Kidney glomerular epithelial cell (primary cell): ENCODE measurements at regions not wholly inside any gene's neighbourhood (a gene's known extent, or its start where the extent isn't known, plus 50 kb on each side); places are given as distances from the start of the nearest gene placed in this dataset.

Experiments
- DNase-seq: peaks from one replicate; lab custom pipeline; 2025; lab: John Stamatoyannopoulos, UW

DNA sequence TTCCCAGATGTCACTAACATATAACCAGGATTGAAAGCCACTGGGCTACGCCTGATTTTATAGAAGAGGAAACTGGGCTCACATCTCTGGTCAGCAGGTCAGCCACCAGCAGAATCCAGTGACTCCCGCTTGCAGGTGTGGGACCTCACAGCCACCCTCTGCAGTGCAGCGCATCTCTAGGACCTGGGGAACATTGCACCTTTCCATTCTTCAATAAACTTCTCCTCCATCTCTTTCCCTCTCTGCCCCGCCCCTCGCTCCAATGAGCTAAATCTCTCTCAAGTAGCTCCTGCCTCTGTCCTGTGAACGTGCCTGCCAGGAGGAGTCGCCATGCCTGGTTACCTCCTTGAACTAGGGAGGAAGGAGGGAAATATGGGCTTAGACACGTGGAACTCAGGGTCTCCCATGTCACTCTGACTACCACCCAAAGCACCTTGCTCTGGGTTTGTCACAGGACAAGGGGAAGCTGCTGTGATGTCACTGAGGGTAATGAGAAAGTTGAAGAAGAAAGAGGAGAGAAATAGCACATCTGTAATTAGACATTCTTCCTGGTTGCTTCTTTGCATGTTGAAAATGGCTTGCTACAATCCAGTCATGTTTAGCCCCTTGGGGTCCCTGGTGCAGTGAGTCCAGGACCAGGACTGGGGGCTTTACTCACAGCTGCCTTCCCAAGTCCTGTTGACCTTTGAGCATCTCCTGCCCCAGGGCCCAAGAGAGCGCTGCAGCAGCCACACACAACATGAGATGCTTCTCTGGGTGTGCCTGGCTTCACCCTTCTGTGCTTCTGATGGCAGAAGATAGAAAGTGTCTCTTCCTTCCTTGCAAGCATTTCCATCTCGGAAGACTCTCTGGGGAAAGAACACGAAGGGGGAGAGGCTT is 469.4 kb downstream of the PREX1 start:
- DNase-seq: no peak

DNA sequence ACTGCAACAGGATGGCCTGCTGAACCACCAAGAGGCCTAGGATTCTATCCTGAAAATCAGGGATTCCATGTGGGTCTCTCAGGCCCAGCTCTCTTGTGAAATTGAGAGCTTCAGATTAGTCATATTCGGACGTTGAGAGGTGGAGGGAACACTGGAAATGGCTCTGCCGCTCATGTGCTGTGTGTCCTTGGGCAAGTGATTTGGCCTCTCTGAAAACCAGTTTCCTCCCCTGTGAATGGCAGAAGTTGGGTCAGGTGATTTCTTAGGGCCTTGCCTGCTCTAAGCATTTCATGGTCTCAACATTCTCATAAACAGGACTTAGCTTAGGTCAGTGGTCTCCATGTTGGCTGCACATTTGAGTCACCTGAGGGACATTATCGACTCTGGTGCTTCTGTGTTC is 470.1 kb downstream of the PREX1 start:
- DNase-seq: no peak

DNA sequence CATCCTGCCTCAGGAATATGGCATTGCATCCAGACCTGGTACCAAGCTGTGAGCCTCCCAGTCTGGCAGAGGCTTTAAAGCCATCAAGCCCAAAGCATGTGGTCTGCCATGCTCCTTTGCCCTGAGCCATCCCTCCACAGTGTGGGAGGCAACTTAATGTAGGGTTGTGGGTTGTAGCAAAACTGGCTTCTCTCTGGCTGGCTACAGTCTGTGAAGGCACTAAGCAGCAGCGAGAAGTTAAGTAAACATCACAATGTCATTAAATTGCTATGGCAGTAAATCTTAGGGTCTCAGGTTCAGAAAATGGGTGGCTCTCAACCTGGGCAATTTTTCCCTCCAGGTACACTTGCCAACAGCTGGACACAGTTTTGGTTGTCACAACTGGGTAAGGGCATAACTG is 472.9 kb downstream of the PREX1 start:
- no peak for DNase-seq

DNA sequence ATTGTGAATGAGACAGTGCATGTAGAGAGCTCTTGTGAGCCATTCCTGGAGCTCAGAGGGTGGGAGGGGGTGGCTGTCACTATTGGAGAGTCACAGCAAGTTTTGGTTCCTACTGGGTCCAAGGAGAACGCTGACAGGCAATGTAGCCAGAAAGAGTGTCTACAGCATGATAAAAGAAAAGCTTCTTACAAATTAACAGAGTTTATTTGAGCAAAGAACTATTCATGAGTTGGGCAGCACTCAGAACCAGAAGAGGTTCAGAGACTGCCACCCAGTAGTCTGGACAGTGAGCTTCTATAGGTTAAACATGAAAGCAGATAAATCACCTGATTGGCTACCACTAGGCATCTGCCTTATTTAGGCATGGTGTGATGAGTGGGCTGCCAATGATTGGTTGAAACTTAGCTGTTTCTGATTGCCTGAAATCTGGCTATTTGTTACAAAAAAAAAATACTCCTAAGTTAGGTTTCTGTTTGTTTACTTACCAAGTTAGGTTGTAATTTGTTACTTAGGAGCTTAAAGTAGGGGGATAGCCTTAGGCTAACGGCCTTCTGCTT is 473.4 kb downstream of the PREX1 start:
- DNase-seq: no peak

DNA sequence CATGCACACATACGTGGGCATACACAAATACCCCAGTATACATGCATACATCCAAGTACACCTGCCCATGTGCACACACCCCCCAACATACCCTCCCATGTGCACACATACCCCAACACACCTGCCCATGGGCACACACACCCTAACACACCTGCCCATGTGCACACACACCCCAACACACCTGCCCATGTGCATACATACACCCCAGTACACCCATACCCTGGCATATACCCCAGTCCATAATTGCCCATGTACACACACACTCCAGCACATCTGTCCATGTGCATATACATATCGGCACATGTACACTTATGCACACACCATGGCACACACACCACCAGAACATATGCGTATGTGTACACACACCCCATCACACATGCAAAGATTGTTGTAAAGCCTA is 475.2 kb downstream of the PREX1 start:
- no peak for DNase-seq

DNA sequence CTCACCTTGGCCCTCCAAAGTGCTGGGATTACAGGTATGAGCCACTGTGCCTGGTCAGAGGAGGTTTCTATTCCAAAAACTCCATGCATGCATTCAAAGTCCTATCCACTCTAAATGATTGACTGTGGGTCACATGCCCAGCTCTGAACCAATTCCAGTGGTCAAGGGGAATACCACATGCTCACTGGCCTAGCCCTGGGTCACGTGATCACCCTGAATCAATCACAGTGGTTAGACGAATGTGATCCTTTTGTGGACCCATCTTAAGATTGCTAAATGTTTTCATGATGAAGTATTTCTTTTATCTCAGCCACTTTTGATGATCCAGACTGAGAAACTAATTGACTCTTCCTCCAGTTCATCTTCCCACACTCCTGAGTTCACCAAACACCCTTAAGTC is 475.8 kb downstream of the PREX1 start:
- no peak for DNase-seq

DNA sequence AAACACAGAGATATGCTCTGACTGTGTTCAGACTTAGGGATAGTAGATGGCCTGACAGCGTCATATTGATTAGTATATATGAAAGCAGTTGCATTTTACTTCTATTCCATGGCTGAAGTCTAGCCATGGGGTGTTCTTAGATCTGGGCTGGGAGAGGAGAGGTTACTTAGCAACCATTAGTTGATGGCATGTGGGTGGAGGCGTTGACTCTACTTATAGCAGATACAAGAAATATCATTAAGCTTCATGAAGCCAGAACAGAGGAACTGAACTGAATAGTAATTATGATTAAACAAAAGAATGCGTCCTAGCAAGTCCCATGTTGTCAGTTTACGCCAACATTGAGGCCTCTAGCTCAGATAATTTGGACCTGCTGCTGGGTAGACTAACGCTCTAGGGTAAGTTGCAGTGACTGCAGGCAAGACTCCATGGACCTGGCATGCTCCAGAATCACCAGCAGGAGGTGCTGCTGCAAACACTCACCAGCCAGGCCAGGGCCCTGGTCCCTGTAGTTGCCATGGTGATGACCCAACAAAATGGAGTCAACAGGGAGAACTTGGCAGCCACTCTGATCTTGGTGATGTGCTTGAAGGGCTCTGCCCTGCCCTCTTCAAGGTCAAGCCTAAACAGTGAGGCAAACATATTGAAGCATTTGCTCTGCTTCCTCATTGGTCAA is 477.3 kb downstream of the PREX1 start:
- no peak for DNase-seq

DNA sequence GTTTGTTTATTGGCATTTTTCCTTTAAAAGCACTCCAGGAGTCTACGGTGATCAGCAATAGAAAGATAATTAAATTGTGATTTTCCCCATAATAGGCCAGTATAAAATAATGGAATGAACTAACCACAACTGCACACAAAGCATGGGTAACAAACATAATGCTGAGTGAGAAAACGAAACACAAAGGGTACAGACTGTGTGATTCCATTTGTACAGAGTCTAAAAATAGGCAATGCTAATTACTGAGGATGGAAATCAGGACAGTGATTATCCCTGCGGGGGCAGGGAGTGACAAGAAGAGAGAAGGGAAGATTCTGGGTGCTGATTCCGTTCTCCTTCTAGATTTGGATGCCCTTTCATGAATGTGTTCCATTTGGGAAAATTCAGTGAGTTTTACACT is 478.1 kb downstream of the PREX1 start:
- DNase-seq: no peak

DNA sequence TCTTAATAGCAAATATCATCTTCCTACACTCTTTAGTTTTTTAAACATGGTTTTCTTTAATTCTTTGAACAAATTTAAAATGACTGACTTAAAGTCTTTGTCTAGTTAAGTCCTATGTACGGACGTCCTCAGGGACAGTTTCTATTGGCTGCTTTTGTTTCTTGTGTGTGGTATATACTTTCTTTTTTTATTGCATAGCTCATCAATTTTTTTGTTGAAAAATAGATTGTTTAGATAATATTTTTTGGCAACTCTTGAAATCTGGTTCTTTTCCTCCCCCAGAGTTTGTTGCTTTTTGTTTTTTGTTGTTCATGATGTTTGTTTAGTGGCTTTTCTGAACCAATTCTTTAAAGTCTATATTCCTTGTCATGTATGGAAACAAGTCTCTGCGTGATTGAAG is 479.8 kb downstream of the PREX1 start:
- no peak for DNase-seq

DNA sequence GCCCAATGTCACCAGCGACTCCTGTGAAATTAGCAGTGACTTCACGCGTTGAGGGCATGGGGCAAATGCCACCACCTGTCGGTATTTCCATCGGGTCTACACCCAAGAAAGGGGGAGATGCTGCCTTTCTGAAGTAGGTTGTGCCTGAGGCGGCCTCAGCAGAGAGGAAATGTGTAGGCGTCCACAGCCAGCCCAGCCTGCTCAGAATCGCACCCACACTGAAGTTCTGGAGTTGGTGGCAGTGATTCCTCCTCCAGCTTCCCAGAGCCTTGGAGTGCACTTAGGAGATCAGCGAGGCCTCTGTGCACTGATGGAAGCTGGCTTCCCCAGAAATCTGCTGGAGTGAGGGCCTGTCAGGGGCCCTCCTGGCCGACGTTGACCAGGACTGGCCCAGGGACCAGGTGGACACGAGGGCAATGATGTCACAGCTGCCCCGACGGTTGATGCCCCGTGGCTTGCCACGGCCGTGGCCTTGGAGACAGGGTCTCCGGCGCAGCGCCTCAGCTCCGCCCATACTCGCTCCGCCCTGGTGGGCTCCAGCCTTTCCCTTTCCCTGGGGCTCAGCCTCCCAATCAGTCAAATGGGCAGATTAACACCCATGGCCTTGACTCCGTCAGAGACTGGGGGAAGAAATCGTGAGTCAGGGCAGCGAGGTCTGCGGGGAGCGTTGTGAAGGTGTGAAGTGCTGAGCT is 484.8 kb downstream of the PREX1 start:
- no peak for DNase-seq

DNA sequence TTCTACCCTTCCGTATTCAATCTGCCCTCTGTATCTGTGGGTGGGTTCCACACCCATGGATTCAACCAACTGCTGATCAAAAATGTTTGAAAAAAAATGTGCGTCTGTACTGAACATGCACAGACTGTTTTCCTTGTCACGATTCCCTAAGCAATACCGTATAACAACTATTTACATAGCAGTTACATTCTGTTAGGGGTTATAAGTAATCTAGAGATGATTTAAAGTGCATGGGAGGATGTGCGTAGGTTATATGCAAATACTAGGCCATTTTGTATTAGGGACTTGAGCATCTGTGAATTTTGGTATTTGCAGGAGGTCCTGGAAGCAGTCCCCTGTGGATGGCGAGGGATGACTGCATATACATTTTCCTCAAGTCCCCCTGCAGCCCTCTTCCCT is 486.9 kb downstream of the PREX1 start:
- DNase-seq: no peak

DNA sequence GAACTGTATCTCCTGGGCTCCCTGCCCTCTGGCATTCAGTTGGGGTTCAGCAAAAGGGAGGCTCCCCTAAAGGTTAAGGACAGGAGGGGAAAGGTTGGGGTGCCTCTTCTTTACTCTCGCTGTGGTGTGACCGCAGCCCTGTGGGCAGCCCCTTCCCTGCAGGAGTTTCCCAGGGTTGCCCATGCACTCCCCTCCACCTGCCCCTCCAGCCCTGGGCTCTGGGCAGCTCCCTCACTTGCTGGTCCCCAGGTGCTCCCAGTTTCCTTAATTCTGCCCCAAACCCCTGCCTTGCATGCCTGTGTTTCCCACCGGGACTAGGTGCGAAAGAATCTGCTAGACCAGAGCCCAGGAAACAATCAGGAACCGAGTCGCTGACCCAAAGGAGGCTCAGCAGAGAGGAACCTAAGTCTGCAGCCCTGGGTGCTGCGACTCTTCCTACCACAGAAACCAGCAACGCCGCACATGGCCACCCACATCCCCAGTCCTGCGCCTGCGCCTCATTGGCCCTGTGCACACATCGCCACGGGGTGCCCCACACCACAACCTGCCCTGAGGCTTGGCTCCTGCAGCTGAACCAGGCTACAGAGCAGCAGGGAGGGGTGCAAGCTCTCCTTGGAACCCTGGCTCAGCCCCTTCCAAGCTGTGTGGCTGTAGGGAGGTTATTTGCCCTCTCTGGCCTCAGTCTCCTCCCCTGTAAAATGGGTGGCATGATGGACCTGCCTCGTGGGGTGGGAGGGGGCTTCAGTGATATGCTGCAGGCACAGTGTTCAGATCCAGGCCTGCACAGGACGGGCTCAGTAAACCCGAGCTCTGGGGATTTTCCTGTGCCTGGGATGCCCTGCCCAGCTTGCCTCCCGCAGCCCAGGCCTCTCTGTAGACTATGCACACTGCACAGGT is 487.6 kb downstream of the PREX1 start:
- DNase-seq: no peak

DNA sequence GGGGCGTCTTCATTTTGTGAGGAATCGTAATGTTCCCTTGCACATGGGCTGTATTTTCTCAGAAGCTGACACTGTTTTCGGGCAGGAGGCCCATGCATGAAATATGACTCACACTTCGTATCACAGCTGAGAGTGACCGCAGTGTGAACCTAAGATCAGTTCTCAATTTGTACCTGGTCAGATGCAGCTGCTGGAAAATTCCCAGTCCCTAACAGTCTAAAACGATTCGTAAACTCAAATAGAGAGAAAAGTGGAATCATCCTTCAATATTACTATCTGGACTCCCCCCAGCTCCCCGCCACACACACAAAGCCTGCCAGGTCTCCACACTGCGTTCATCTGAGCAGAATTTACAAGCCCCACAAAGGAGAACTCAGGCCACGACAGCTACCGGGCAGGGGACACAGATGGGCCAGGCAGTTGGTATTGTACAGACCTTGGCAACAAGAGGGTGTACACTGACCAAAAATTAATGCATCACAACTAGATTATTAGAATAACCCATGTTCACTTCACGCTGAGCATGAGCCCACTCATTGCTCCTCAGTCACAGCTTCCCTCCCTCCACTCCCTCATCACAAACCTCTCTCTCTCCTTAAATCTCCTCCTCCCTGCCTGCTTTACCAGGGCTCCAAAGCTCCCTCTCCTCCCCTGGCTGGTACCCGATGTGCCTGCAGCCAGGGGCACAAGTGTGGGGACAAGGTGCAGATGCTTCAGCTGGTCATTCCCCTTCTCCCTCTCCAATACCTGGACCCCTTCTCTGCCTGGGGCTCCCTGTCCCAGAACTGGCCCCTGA is 488.4 kb downstream of the PREX1 start:
- DNase-seq: no peak

DNA sequence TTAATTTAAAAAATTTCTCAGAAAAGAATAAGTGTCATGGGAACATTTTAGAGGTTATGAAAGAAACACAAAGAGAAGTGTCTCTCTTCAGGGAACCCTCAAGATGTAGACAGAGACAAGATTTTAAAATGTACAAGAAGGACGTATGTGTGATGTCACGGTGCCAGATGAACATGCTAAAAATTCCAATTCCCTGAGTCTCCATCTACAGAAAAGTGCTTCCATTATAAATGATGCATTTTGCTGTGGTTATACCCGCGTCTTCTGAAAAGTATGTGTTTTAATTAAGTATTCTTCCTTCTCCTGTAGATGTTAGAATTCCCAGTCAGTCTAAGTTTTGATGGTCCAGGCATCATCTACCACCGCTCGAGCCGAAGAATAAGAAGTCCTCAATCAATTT is 489.1 kb downstream of the PREX1 start:
- DNase-seq: no peak

DNA sequence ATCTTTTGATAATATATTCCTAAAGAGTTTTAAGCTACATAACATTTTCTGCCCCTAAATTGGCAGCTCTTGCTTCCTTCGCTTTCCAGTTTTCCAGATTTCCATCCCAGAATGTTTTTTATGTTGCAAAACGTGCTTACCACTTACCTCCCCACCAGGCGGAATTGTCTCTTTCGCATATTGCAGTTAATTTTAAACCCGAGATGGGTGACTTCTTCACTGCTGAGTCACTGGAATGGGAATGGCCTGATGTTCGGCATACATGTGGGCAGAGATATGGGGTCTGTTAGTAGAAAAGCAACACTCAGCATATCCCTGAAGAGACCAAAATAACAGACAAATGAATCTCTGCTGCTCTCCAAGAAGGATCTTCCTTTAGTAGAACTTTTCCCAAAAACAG is 491.2 kb downstream of the PREX1 start:
- no peak for DNase-seq

DNA sequence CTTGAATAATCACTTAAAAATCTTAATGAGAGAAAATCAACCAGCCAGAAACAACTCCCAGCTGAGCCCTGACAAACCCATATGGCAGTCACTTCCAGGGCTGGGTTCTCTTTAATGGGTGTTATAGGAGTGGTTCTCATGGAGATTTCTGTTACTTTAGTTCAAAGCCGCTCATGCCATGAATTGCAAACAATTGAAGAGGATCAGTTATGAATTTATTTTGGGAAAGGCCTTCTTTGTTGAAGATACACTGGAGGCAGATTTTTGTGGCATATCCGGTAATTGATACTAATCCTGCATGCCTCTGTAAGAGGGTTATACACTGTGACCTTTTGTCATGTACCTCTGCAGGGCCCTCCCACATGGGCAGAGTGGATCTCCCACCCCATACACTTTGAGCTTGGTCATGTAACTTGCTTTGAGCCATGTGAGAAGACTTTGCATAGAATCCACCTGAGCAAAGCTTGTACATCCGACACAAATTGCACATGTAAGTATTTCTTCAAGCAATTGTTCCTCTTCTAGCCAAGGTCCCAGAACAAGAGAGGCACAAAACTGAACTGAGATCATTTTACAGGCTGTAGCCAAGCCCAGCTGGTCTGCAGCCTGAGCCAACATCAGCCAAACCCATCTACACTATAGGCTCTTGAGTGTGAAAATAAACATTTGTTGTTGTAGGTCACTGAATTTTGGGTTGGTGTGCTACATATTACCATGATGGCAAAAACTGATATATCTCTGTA is 492.3 kb downstream of the PREX1 start:
- no peak for DNase-seq

DNA sequence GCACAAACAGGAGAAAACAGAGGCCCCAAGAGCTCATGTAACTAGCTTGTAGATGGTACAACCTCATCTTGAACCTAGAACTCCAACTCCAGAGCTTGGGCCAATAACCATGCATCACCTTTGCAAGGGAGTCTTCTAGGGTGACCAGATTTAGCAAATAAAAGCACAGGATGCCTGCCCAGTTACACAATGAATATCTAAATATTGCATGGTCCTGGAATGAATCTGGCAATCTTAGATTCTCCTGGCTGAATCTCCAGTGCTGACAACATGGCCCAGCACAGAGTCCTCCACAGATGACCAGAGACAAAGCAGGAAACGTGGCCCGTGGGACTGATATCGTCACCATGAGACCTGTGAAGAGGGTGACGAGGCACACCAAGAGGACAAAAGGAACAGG is 494.1 kb downstream of the PREX1 start:
- no peak for DNase-seq

DNA sequence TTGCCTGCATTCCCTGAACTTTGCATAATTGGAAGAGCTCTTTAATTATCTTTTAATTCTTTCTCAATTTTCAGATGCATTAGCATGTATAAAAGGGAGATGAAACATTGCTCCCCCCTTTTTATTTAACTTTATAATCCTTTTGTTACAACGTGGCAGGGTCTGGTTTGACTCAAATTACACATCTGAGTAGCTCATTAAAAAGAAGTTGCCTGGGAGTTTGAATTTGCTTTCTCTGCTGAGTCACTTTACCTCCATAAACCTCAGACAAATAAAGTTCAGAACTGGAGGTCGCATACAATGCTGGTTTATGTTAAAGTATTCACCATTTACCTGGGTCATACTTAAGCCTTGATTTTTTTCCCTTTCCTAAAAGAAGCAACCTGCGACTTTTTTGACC is 495.2 kb downstream of the PREX1 start:
- no peak for DNase-seq

DNA sequence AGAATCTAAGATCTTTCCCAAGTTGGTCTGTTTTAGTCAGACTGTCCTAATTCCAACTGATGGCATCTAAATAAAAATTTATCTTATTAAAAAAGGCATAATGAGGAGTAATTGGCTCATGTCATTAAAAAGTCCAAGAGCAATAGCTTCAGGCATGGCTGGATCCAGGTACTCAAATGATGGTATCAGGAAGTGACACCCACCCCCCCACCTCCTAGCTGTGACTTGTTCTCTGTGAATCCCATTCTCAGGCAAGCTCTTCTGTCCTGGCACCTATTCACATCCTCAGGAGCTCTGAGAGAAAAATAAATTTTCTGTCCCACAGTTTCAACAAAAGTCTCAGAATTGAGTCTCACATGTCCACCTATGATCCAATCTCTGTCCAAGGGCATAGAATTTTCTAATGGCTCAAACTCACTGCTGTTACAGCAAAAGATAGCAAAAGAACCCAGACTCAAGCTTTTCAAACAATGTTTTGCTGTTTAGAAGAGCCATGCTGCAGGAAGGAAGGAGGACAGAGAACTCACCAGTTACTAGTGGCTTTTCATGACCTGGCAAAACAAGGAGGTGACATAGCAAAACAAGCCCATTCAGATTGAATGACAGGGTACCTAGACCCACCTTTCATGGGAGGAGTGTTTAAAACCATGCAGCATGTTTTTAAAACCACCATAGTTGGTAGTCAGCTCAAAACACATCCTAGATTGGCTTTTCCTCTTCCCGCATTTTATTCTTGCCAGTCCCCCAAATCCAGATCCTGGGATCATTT is 496.1 kb downstream of the PREX1 start:
- DNase-seq: no peak
